ENCODE measurements at regions not wholly inside any gene's neighbourhood (a gene's known extent, or its start where the extent isn't known, plus 50 kb on each side); places are given as distances from the start of the nearest gene placed in this dataset.
"Not testable (repeated sequence)": the region's sequence is repeated elsewhere in the genome, so short reads cannot be mapped to it uniquely, and the experiment has no call there.

GRCh38 chr13:19362946-19363510, 181.4 kb upstream of the TUBA3C start:
- POLR2A ChIA-PET, result no interaction called here
- CTCF ChIA-PET, result no interaction called here
- TF ChIP-seq CTCF (IDR thresholded peaks at IDR 0.05; ENCODE audit: control extremely low read depth, extremely low read depth, low read depth, missing control alignments), result no peak
- DNase-seq (ENCODE audit: extremely low spot score), result no peak

GRCh38 chr13:19359697-19360096, 178.1 kb upstream of the TUBA3C start:
- DNase-seq (ENCODE audit: extremely low spot score); CTCF ChIA-PET; POLR2A ChIA-PET: not testable (repeated sequence)

- no peak for TF ChIP-seq CTCF (IDR thresholded peaks at IDR 0.05; ENCODE audit: control extremely low read depth, extremely low read depth, low read depth, missing control alignments)
- POLR2A ChIA-PET, result no interaction called here
- CTCF ChIA-PET, result no interaction called here
- DNase-seq (ENCODE audit: extremely low spot score), result no peak
Observed at GRCh38 chr13:19345916-19346422, 164.3 kb upstream of the TUBA3C start.

GRCh38 chr13:19345158-19345557, 163.5 kb upstream of the TUBA3C start:
- POLR2A ChIA-PET, result no interaction called here
- DNase-seq (ENCODE audit: extremely low spot score), result peak; percentile 12
- CTCF ChIA-PET, result no interaction called here
- no peak for TF ChIP-seq CTCF (IDR thresholded peaks at IDR 0.05; ENCODE audit: control extremely low read depth, extremely low read depth, low read depth, missing control alignments)

- DNase-seq (ENCODE audit: extremely low spot score), result peak; percentile 22
- CTCF ChIA-PET, POLR2A ChIA-PET: not testable (repeated sequence)
Observed at GRCh38 chr13:19344585-19345120, 163.0 kb upstream of the TUBA3C start.

- DNase-seq (ENCODE audit: extremely low spot score), result no peak
- no peak for TF ChIP-seq CTCF (IDR thresholded peaks at IDR 0.05; ENCODE audit: control extremely low read depth, extremely low read depth, low read depth, missing control alignments)
- CTCF ChIA-PET, result interaction anchor here (1.0 kb wide), 2 partner anchors 16 to 255 kb away, joined by 3 read pairs; no protein-coding TSS in a partner anchor
- POLR2A ChIA-PET, result no interaction called here
Observed at GRCh38 chr13:19332378-19332777, 150.8 kb upstream of the TUBA3C start.

- CTCF ChIA-PET, result no interaction called here
- POLR2A ChIA-PET, result no interaction called here
- no peak for DNase-seq (ENCODE audit: extremely low spot score)
- no peak for TF ChIP-seq CTCF (IDR thresholded peaks at IDR 0.05; ENCODE audit: control extremely low read depth, extremely low read depth, low read depth, missing control alignments)
Observed at GRCh38 chr13:19329365-19329764, 147.7 kb upstream of the TUBA3C start.

GRCh38 chr13:19324325-19324724, 142.7 kb upstream of the TUBA3C start:
- ChIA-PET POLR2A (no interaction called here), CTCF (interaction anchor here (1.7 to 1.9 kb wide), 2 partner anchors 9 to 11 kb away, joined by 5 to 6 read pairs; no protein-coding TSS in a partner anchor)
- no peak for DNase-seq (ENCODE audit: extremely low spot score)
- no peak for TF ChIP-seq CTCF (IDR thresholded peaks at IDR 0.05; ENCODE audit: control extremely low read depth, extremely low read depth, low read depth, missing control alignments)
